HG02763 (cell line): ENCODE measurements at regions not wholly inside any gene's neighbourhood (a gene's known extent, or its start where the extent isn't known, plus 50 kb on each side); places are given as distances from the start of the nearest gene placed in this dataset.
"Not testable (repeated sequence)": the region's sequence is repeated elsewhere in the genome, so short reads cannot be mapped to it uniquely, and the experiment has no call there.

Experiments used
- ATAC-seq: cut with Tn5 transposase; IDR thresholded peaks from one replicate; pipeline ENCODE4 v1.9.1; 2021; ENCODE audit warnings: mild to moderate bottlenecking, moderate library complexity; ENCODE audit not compliant: unreplicated experiment

DNA sequence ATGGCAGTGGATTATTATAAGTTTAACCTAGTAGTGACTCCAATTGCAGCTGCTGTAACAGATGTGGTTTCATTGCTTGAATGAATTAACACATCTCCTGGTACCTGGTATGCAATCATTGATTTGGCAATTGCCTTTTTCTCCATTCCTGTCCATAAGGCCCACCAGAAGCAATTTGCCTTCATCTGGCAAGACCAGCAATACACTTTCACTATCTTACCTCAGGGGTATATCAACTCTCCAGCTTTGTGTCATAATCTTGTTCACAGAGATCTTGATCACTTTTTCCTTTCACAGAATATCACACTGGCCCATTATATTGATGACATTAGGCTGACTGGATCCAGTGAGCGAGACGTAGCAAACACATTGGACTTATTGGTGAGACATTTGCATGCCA is 128.7 kb upstream of the ZC3H12C start:
- ATAC-seq: no peak

DNA sequence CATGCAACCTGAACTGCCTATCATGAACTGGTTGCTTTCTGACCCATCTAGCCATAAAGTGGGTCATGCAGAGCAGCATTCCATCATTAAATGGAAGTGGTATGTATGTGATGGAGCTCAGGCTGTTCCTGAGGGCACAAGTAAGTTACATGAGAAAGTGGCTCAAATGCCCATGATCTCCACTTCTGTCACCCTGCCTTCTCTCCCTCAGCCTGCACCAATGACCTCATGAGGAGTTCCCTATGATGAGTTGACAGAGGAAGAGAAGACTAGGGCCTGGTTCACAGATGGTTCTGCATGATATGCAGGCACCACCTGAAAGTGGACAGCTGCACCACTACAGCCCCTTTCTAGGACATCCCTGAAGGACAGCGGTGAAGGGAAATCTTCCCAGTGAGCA is 127.7 kb upstream of the ZC3H12C start:
- not testable (repeated sequence) for ATAC-seq

DNA sequence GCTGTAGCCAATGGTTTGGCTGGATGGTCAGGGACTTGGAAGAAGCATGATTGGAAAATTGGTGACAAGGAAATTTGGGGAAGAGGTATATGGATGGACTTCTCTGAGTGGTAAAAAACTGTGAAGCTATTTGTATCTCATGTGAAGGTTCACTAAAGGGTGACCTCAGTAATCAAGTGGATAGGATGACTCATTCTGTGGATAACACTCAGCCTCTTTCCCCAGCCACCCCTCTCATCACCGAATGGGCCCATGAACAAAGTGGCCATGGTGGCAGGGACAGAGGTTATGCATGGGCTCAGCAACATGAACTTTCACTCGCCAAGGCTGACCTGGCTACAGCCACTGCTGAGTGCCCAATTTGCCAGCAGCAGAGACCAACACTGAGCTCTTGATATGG is 127.3 kb upstream of the ZC3H12C start:
- not testable (repeated sequence) for ATAC-seq

DNA sequence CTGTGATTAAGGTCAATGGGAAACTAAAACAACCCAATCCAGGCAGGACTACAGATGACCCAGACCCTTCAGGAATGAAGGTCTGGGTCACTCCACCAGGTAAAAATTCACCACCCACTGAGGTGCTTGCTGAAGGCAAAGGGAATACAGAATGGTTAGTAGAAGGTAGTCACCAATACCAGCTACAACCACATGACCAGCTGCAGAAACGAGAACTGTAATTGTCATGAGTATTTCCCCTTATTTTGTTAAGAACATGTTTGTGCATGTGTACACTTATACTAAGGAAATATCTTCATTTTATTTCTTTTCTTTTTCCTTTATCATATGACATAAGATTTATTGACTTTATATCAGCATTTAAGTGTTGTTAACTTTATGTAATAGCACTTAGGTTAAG is 126.1 kb upstream of the ZC3H12C start:
- not testable (repeated sequence) for ATAC-seq

DNA sequence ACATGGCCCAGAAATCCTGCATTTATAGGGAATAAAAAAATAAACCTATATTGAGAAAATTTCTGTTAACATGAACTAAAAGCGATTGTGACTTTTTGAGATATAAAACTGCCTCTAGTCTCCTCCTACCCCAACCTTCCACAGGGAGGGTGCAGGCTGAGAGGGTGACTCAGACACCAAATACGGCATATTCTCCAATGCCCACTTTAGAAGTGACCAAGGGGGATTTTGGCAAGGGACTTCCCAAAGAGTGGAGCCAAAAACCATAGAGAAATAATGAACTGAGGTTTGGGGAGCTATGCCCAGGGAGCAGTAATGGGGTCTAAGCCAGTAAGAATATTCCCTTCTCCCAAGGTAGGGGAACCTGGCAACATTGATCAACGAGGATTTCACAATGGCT is 124.9 kb upstream of the ZC3H12C start:
- no peak for ATAC-seq

DNA sequence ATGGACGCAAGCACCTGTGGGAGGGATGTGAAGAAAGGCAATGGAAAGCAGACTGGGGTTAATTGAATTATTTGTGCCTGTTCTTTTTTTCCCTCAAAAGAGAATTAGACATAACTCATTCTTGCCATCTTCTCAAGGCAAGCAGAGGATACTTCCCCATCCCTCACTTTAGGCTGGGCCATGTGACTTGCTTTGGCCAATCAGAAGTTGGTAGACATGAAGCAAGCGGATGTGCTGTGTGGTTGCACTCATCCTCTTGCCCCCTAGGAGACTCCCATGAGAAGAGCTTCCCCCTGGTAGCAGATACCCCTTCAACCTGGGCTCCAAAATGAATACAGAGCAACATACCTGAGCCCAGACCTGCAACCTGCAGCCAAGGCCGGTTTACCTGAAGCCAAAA is 124.4 kb upstream of the ZC3H12C start:
- no peak for ATAC-seq

DNA sequence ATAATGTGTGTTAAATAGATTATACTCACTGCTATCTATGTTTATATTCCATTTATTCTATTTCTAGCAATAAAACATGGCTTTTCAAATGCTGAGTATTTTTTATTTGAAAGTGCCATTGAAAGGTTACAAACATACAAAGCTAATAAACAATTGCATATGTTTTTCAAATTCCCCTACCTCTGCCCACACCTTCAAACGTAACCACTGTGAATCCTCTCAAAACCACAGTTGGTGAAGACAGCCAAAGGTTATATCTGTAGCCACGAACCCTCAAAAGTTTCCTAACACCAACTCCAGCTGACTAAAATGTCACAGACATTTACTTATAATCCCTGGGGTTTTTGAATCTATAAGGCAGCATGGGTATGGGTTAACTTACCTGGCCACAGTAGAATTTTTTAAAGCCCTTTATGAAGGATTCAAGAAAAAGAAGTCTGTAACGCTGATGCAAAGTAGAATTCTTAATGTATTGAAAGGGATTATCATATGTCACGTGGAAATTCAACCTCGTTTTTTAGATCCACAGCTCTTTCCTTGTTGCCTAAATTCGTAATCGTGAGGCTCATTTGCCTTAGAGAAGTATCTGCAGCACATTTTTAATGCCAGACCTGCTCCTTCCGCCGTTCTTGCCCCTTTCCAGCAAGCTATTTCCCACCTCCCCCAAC is 122.5 kb upstream of the ZC3H12C start:
- peak; percentile 68 for ATAC-seq

DNA sequence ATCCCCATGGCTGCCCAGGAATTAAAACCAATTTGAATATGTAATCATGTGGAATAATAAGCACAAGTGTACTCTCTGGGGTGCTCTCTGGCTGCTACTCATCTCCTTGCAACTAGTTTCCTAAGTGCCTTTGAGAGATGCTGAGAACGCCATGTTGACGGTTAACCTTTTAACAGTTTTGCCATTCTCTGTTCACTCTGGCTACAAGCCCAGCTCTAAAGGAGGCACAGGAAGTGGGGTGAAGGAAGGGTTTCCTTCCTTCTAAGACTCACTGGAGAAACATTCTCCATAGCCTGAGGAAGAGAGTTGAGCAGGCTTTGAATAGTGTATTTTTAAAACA is 122.0 kb upstream of the ZC3H12C start:
- no peak for ATAC-seq

DNA sequence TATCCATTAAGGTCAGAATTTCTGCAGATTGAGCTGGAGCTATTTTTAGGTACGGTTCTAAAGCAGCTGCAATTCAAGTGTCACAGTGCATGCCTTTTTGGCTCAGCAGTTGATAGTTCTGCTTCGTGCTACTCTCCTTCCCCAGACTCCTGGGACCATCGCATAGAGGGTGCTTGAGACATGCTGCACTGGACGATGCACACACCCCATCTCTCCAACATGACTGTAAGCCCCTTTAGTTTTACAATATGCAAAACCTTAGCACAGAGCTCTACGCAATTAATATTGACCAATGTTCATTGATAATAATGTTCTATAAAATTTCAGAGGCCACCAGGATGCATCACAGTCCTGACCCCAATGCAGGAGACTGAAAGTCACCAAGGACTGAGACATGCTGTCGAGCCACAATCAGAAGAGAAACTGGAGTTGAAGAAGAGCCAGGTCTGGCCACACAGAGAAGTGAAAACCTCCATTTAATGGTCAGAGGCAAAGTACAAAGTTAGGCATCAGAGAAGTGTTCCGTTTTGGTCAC is 120.9 kb upstream of the ZC3H12C start:
- peak; percentile 61 for ATAC-seq

DNA sequence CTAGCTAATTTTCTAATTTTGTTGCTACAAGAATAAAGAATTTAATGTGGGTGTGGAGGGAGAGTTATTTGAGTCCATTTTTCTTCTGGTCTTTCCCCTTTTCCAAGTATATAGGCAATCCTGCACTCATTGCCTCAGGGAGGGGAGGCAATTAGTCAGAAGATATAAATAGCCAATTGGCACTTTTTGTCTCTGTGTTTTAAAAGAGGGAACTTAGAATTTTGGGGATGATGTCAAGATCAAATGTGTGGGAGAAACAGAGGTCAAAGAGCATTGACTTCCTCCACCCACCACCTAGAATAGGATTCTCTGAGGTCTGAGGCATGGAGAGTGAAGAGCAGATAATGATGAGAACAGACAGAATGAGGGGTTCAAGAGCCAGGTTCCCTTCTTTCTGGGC is 120.3 kb upstream of the ZC3H12C start:
- ATAC-seq: no peak

DNA sequence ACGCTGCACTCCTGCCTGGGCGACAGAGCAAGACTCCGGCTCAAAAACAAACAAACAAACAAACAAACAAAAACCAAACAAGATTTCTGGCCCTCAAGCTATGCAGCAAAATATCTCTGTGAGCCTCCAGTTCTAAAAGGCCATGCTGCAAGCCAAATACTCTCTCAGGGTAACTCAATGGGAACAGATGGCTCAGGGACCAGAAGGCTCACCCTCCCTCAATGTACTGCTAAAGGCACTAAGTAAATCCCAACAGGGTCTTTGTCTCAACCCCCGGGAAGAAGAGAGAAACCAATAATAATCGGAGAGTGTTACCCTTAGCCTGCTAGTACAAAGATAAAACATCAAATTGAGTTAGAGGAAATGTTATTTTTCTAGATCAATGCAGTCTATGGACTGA is 119.7 kb upstream of the ZC3H12C start:
- ATAC-seq: no peak

DNA sequence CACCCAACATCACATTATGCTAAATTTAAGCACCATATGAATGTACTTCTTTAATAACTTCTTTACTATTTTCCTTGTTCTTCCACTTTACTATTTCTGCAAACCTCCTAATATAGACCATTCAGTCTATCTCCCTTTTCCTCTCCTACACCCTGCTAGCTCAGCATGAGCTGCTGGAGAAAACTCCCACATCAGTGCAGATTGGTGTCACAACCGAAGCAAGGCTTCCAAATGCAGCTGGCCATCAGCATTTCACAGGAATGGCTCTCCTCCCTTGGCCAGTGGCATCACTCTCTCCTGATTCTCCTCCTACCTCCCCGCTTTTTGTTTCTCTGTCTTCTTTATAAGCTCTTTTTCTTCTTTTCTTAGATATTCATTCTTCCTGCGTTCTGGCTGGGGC is 118.7 kb upstream of the ZC3H12C start:
- ATAC-seq: no peak

DNA sequence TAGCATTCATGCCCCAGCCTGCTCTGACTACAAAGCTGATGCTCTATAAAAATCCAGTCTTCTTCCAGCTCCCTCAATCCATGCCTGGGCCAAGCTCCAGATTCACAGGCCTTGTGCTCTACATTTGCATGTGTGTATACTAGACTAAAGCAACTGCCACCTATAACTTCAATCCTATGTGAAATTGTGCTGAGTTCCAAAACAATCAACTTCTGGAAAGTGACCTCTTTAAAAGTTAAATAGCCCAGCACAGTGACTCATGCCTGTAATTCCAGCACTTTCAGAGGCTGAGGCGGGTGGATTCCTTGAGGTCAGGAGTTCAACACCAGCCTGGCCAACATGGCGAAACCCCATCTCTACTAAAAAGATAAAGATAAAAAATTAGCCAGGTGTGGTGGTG is 114.3 kb upstream of the ZC3H12C start:
- ATAC-seq: no peak

DNA sequence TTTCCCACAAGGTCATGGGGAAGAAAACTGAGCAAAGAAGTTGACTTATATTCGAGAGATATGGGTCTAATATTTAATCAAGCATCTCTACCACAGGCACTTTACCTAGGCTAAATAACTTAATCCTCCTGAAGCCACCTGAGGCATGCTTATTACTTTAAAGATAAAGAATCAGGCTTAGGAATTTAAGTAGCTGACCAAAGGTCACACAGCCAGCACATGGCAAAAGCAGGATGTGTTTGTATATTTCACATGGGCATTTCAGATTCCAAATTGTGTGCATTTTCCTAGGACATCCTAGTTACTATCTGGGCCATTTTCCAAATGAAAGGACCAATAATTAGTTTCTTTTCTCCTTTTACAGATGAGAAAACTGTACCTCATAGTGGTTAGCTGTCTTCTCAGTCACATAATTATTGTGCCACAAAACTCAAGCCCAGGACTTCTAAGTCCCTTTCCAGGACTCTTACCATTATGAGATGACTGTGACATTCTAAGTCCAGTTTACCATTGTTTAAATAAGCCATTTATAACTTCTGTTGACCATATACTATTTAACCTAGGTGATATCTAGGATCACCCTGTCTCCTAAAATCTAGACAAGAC is 112.1 kb upstream of the ZC3H12C start:
- no peak for ATAC-seq

DNA sequence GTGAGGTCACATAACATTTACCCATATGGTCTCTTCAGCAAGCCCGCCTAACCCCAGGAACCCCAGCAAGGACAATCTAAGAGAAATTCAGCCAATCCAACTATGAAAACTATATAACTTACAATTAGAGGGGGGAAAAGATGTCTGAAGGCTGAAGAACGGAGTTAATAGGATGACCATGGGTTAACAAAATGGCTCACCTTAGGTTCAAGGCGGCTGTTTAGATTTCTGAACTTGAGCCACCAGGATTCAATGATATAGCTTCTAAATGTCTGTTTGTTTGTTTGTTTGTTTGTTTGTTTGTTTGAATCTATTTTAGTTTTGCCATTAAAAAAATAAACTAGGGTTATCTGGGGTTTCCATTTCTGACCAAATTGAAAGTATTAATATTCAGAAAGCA is 109.8 kb upstream of the ZC3H12C start:
- no peak for ATAC-seq

DNA sequence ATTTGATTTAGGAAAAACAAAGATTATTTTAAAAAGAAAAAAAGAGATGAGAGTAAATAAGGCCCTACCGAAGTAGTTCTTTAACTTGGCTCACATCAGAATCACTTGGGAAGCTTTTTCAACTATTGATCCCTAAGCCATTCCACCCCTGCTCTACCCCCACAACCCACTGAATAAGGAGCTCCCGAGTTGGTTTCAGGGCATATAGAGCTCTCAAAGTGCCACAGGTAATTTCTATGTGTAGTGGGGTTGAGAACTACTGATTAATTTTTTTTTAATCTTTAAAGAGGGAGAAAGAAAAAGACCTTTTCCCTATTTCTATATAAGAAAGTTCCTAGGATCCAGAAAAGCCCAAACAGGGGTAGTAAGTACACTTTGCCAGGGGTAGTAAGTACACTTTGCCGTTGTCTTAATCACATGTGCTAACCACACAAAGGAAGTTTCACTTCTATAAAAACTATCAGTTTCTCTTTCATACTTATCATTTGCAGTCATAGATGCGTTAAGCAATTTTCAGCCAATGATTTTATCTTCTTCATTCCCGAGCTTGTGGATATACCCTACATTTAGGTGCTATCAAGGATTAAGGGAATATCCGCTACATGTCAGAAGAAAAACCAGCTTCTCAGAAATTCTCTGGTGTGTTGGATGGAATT is 108.4 kb upstream of the ZC3H12C start:
- peak; percentile 96 for ATAC-seq

DNA sequence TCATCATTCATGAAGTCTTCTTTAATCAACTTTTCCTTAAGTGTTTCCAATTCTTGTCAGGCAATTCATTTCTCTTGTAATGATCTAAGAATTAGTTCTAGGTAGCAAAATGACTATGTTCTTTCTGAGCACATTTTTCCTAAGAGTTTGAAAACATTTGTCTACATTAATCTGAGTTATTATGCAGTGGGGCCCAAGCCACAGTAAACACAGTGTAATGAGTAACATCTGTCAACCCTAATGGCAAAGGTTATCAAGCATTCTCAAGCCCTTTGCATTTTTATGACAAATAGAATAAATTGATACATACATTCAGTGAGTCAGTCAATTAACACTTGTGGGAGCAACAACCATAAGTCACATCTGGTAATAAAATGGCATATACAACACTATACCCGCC is 106.7 kb upstream of the ZC3H12C start:
- ATAC-seq: no peak

DNA sequence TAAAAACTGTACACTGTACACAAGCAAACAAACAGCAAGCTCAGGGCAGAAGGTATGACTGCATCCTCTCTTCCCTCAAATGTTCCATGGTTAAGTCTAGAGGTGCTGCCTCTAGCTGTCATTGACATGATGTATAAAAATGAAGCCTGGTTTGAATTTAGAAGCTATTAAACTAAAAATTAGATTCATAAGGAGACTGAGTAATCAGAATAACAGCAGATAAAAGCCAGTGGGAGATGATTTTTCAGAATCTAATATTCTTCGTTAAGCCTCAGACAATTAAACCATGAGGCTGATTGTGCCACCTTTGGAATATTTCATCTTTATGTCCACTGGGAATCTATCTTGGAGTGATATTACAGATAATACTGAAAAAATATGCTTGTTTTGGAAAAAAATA is 101.4 kb upstream of the ZC3H12C start:
- no peak for ATAC-seq

DNA sequence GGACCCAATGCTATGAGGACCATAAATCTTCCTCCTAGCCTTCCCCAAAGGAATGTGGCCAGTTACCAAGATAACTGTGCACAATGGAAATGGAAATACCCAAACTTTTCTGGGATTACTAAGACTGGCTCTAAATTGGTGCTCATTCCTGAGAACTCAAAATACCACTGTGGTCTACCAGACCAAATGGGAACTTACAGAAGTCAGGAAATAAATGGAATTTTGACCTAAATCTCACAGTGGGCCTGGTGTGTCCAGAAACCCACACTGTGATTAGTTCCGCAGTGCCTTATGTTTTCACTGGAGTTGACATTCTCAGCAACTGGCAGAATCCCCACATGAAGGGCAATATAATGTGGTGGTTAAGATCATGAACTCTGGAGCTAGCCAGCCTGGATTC is 99.4 kb upstream of the ZC3H12C start:
- ATAC-seq: no peak

DNA sequence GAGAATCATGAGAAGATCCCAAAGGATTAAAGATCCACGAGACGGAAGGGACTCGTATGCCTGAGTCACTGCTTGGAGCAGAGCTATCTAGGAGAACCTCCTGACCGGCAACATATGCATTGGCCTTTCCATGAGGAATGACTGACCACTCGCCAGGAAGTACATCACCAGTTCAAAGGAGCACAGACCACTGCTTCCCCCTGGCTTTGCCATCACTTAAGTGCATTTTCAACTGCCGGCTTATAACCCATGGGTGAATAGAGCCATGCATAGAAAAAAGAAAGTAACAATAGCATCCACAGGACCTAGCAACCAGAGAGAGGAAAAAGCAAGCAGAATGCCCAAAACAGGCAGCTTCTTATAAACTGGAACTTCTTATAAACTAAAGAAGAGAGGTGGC is 98.3 kb upstream of the ZC3H12C start:
- ATAC-seq: no peak

DNA sequence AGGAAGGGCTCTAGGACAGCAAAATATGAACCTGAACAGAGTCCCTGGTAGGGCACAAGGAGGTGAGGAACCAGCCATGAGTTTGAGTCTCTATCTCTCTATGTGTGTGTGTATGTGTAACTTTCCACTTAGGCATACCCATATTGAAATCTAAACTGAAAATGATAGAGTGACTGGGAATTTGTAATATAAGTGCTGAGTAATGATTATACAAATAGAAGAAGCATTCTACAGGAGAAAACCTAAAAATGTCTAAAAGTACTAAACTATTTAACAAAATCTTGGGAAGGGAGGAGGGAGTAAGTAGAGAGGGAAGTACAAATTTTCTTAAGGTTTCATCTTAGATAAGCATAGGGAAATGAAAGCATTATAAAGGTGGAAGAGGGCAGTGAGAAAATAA is 97.1 kb upstream of the ZC3H12C start:
- no peak for ATAC-seq

DNA sequence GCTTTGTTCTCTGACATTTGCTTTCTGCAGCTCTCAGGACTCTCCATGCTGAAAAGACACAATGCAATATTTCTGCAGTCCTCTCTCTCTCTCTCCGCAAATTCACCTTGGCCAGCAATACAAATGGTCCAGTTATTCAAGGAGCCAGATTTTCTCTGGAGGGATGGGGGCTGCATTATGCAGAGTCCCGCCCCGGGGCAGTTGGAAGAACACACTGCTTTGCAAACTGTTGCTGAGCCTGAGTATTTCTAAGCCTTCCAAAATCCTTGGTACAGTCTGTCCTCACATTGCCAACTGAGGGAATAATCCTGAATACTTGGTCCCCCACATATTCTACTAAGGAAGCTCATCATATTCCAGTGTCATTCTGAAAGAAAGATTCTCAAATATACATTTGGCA is 94.3 kb upstream of the ZC3H12C start:
- no peak for ATAC-seq
